ENCODE measurements at regions not wholly inside any gene's neighbourhood (a gene's known extent, or its start where the extent isn't known, plus 50 kb on each side); places are given as distances from the start of the nearest gene placed in this dataset.

DNA sequence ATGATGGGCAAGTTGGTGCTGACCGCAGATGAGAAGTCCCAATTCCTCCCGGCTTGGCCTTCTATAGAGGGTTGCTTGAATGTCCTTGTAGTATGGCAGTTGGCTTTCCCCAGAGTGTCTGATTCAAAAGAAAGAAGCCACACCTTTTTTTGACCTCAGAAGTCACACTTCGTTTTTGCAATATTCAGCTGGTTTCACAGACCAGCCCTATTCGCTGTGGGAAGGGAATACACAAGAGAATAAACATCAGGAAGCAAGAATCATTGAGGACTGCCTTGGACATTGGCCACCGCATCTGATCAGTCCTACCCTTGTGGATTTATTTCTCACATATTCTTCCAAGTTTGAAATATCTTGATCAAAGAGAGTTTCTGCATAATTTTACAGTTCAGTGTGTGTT, 228.6 kb upstream of the SUCLG2 start:
- TF ChIP-seq MYC (IDR thresholded peaks at IDR 0.05; ENCODE audit: low read depth, low read length) (no peak), POLR2A (IDR thresholded peaks at IDR 0.05; ENCODE audit: extremely low read depth, insufficient read length) (no peak)
- TF ChIP-seq, protein P1, sequence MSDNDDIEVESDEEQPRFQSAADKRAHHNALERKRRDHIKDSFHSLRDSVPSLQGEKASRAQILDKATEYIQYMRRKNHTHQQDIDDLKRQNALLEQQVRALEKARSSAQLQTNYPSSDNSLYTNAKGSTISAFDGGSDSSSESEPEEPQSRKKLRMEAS (IDR thresholded peaks at IDR 0.05; ENCODE audit: low read depth, low read length): no peak
- TF ChIP-seq, protein P2, sequence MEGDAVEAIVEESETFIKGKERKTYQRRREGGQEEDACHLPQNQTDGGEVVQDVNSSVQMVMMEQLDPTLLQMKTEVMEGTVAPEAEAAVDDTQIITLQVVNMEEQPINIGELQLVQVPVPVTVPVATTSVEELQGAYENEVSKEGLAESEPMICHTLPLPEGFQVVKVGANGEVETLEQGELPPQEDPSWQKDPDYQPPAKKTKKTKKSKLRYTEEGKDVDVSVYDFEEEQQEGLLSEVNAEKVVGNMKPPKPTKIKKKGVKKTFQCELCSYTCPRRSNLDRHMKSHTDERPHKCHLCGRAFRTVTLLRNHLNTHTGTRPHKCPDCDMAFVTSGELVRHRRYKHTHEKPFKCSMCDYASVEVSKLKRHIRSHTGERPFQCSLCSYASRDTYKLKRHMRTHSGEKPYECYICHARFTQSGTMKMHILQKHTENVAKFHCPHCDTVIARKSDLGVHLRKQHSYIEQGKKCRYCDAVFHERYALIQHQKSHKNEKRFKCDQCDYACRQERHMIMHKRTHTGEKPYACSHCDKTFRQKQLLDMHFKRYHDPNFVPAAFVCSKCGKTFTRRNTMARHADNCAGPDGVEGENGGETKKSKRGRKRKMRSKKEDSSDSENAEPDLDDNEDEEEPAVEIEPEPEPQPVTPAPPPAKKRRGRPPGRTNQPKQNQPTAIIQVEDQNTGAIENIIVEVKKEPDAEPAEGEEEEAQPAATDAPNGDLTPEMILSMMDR (IDR thresholded peaks at IDR 0.05; ENCODE audit: low read depth, low read length): no peak
- DNase-seq (ENCODE audit: low read depth): no peak
- no peak overlapping the region for H3K4me3 ChIP-seq (ENCODE audit: low read depth, low read length)

DNA sequence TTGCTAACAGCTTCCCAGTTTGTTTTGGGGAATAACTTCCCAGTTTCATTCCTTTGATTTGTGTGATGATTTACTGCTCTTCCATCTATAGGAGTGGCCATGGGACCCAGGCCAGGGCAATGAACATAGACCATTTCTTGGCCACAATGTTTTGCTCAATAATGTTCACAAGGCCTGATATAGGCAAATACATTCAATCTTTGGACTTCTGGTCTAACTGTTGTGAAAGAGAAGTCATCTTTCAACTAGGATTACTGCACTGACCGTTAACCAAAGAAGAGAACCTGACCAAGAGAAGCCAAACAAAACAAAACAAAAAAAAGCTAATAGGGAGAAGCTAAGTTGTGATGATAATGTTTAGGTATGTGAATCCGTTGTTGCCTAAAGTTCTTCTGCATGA, 221.8 kb upstream of the SUCLG2 start:
- no peak for DNase-seq (ENCODE audit: low read depth)
- TF ChIP-seq, protein P2 (IDR thresholded peaks at IDR 0.05; ENCODE audit: low read depth, low read length): no peak
- TF ChIP-seq MYC (IDR thresholded peaks at IDR 0.05; ENCODE audit: low read depth, low read length) (no peak), POLR2A (IDR thresholded peaks at IDR 0.05; ENCODE audit: extremely low read depth, insufficient read length) (no peak)
- TF ChIP-seq, protein P1 (IDR thresholded peaks at IDR 0.05; ENCODE audit: low read depth, low read length): no peak

DNA sequence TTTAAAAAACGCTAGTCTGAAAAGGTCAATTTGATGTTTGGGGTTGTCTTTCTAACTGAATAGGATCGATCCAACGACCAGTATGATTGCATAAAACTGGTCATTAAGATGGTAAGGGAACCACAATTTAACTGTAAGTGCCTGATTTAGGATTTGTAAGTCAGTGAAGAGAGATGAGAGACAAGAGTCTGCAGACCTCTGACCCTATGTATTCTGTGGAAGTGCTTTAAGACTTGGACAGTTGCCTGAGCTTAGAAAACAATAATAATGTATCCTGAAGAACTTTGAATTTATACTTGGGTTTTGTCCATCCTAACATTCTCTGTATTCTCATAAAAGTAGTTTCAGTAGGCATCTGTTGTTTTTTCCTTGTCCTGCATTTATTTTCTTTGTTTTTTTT, 221.4 kb upstream of the SUCLG2 start:
- no peak for DNase-seq (ENCODE audit: low read depth)
- TF ChIP-seq POLR2A (IDR thresholded peaks at IDR 0.05; ENCODE audit: extremely low read depth, insufficient read length) (no peak), MYC (IDR thresholded peaks at IDR 0.05; ENCODE audit: low read depth, low read length) (no peak)
- TF ChIP-seq, protein P1 (IDR thresholded peaks at IDR 0.05; ENCODE audit: low read depth, low read length): no peak
- TF ChIP-seq, protein P2 (IDR thresholded peaks at IDR 0.05; ENCODE audit: low read depth, low read length): no peak
- H3K4me3 ChIP-seq (ENCODE audit: low read depth, low read length): no peak overlapping the region

More for the DNA sequence above, 221.8 kb upstream of the SUCLG2 start:
- no peak overlapping the region for H3K4me3 ChIP-seq (ENCODE audit: low read depth, low read length)

DNA sequence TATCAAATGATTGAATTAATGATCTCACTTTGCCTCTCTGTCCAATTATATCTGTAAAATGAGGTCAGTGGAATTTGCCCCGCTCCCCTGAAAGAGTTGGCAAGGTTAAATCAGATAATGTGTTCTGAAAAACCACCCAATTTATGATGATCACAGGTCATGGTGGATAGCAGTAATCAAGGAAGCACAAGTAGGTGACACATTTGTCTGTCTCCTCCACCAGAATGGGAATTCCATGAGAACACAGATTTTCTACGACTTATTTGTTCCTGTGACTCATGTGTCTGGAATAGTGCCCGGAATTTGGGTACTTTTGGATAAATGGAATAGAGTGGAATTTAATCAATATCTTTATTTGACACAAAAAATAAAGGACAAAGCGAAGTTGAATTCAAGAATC, 220.9 kb upstream of the SUCLG2 start:
- no peak for DNase-seq (ENCODE audit: low read depth)
- TF ChIP-seq MYC (IDR thresholded peaks at IDR 0.05; ENCODE audit: low read depth, low read length) (no peak), POLR2A (IDR thresholded peaks at IDR 0.05; ENCODE audit: extremely low read depth, insufficient read length) (no peak)
- TF ChIP-seq, protein P1 (IDR thresholded peaks at IDR 0.05; ENCODE audit: low read depth, low read length): no peak
- TF ChIP-seq, protein P2 (IDR thresholded peaks at IDR 0.05; ENCODE audit: low read depth, low read length): no peak
- H3K4me3 ChIP-seq (ENCODE audit: low read depth, low read length): no peak overlapping the region

DNA sequence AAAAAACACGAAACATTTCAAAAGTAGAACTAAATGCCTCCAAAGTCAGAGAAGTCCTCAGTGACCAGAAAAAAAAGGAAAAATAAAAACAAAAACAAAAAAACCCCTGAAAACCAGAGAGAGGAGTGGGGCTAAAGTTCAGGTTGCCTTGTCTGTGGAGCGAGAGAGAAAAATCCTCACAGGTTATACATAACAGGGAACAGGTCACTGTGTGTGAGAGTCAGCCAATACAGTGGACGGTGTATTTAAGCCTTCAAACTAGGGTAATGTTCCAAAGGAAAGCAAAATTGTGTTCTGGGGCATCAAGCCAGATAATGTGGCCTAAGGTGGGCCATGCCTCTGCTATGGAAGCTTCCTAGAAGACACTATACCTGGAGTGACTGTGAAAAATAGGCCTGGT, 216.1 kb upstream of the SUCLG2 start:
- H3K4me3 ChIP-seq (ENCODE audit: low read depth, low read length): no peak overlapping the region
- DNase-seq (ENCODE audit: low read depth): no peak
- TF ChIP-seq MYC (IDR thresholded peaks at IDR 0.05; ENCODE audit: low read depth, low read length): no peak
- TF ChIP-seq POLR2A (IDR thresholded peaks at IDR 0.05; ENCODE audit: extremely low read depth, insufficient read length): no peak
- TF ChIP-seq, protein P1 (IDR thresholded peaks at IDR 0.05; ENCODE audit: low read depth, low read length): no peak
- TF ChIP-seq, protein P2 (IDR thresholded peaks at IDR 0.05; ENCODE audit: low read depth, low read length): no peak

DNA sequence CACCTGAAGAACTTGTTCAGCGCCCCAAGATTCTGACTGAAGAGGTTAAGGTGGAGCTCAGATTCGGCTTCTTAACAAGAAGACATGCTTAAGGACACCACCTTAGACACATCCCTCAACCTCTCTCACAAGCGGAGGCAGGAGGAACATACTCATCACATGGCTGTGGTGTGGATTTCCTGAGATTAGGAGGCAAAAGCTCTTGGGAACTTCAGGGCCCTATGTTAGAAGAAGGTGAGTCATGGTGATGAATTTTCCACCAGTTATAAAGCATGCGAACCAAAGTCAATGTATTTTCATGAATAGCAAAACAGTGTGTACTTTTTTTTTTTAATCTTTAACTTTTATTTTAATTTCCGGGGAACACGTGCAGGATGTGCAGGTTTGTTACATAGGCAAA, 212.2 kb upstream of the SUCLG2 start:
- TF ChIP-seq, protein P2 (IDR thresholded peaks at IDR 0.05; ENCODE audit: low read depth, low read length): no peak
- TF ChIP-seq, protein P1 (IDR thresholded peaks at IDR 0.05; ENCODE audit: low read depth, low read length): no peak
- no peak for TF ChIP-seq POLR2A (IDR thresholded peaks at IDR 0.05; ENCODE audit: extremely low read depth, insufficient read length)
- no peak for TF ChIP-seq MYC (IDR thresholded peaks at IDR 0.05; ENCODE audit: low read depth, low read length)
- no peak for DNase-seq (ENCODE audit: low read depth)

More for the DNA sequence above, 212.2 kb upstream of the SUCLG2 start:
- no peak overlapping the region for H3K4me3 ChIP-seq (ENCODE audit: low read depth, low read length)

Data from NB4 (cell line).